ENCODE measurements at regions not wholly inside any gene's neighbourhood (a gene's known extent, or its start where the extent isn't known, plus 50 kb on each side); places are given as distances from the start of the nearest gene placed in this dataset.

GRCh38 chr20:18971121-18971520, 157.5 kb downstream of the SCP2D1 start:
- no peaks in the 10 kb centered on the region for H3K27me3 ChIP-seq
- H3K27ac ChIP-seq = no peak overlapping the region
- H3K36me3 ChIP-seq = no peaks in the 10 kb centered on the region
- TF ChIP-seq CTCF (IDR thresholded peaks at IDR 0.05) = no peak
- H3K4me1 ChIP-seq (ENCODE audit: control insufficient read depth in 1 of 2, insufficient read depth in 1 of 2, low read depth in 1 of 2, low read length in 1 of 2) = no peaks in the 10 kb centered on the region
- H3K4me3 ChIP-seq (ENCODE audit: low read depth in 1 of 2, low read length in 1 of 2) = no peak overlapping the region
- H3K9me3 ChIP-seq = no peaks in the 10 kb centered on the region

GRCh38 chr20:18971574-18971973, 158.0 kb downstream of the SCP2D1 start:
- H3K4me1 ChIP-seq (ENCODE audit: control insufficient read depth in 1 of 2, insufficient read depth in 1 of 2, low read depth in 1 of 2, low read length in 1 of 2) = no peaks in the 10 kb centered on the region
- no peaks in the 10 kb centered on the region for H3K27me3 ChIP-seq
- H3K4me3 ChIP-seq (ENCODE audit: low read depth in 1 of 2, low read length in 1 of 2) = no peak overlapping the region
- H3K36me3 ChIP-seq = no peaks in the 10 kb centered on the region
- TF ChIP-seq CTCF (IDR thresholded peaks at IDR 0.05) = no peak
- no peaks in the 10 kb centered on the region for H3K9me3 ChIP-seq
- no peak overlapping the region for H3K27ac ChIP-seq

- H3K27ac ChIP-seq = no peak overlapping the region
- TF ChIP-seq CTCF (IDR thresholded peaks at IDR 0.05) = no peak
- no peaks in the 10 kb centered on the region for H3K9me3 ChIP-seq
These were observed 158.8 kb downstream of the SCP2D1 start for GRCh38 chr20:18972251-18972876.

GRCh38 chr20:18973529-18974173, 160.1 kb downstream of the SCP2D1 start:
- Histone ChIP-seq H3K27ac (no peak overlapping the region), H3K9me3 (no peaks in the 10 kb centered on the region), H3K4me3 (ENCODE audit: low read depth in 1 of 2, low read length in 1 of 2) (no peak overlapping the region), H3K27me3 (no peaks in the 10 kb centered on the region), H3K36me3 (no peaks in the 10 kb centered on the region), H3K4me1 (ENCODE audit: control insufficient read depth in 1 of 2, insufficient read depth in 1 of 2, low read depth in 1 of 2, low read length in 1 of 2) (peaks cover 6 to 9% of the 10 kb centered on the region in 2 experiments)
- TF ChIP-seq CTCF (IDR thresholded peaks at IDR 0.05) = no peak

More at GRCh38 chr20:18972251-18972876, 158.8 kb downstream of the SCP2D1 start:
- Histone ChIP-seq H3K4me1 (ENCODE audit: control insufficient read depth in 1 of 2, insufficient read depth in 1 of 2, low read depth in 1 of 2, low read length in 1 of 2) (no peaks in the 10 kb centered on the region), H3K4me3 (ENCODE audit: low read depth in 1 of 2, low read length in 1 of 2) (no peak overlapping the region), H3K36me3 (no peaks in the 10 kb centered on the region), H3K27me3 (no peaks in the 10 kb centered on the region)

GRCh38 chr20:18974660-18975059, 161.1 kb downstream of the SCP2D1 start:
- no peaks in the 10 kb centered on the region for H3K36me3 ChIP-seq
- no peak overlapping the region for H3K4me3 ChIP-seq (ENCODE audit: low read depth in 1 of 2, low read length in 1 of 2)
- H3K4me1 ChIP-seq (ENCODE audit: control insufficient read depth in 1 of 2, insufficient read depth in 1 of 2, low read depth in 1 of 2, low read length in 1 of 2) = peaks cover 12 to 16% of the 10 kb centered on the region in 2 experiments
- no peaks in the 10 kb centered on the region for H3K27me3 ChIP-seq
- no peaks in the 10 kb centered on the region for H3K9me3 ChIP-seq
- TF ChIP-seq CTCF (IDR thresholded peaks at IDR 0.05) = no peak
- no peak overlapping the region for H3K27ac ChIP-seq

All from neutrophil (primary cell).